GM21367 (cell line): ENCODE measurements at regions not wholly inside any gene's neighbourhood (a gene's known extent, or its start where the extent isn't known, plus 50 kb on each side); places are given as distances from the start of the nearest gene placed in this dataset.
A peak's percentile ranks its signal among the peaks of the same experiment; 100 is the strongest.

Experiments
- ATAC-seq: cut with Tn5 transposase; IDR thresholded peaks from one replicate; pipeline ENCODE4 v1.9.1; 2021; ENCODE audit not compliant: unreplicated experiment

DNA sequence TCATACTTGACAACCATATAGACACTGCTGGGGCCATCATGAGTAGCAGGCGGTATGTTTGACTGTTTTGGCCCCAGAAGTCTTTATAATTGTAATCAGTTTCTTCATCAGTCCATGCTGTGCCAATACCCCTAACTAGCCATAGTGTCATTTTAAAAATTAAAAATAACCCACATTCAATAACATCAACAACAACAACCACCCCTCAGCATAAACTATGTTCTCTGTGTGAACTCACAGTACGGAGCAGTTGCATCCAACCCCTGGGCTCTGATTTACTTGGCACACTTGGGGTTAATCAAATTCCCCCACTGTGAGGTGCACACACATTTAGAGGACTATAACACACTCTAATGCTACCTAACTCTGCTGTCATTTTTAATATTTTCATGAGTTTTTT lies 553.7 kb downstream of the USP25 start:
- ATAC-seq, result no peak

DNA sequence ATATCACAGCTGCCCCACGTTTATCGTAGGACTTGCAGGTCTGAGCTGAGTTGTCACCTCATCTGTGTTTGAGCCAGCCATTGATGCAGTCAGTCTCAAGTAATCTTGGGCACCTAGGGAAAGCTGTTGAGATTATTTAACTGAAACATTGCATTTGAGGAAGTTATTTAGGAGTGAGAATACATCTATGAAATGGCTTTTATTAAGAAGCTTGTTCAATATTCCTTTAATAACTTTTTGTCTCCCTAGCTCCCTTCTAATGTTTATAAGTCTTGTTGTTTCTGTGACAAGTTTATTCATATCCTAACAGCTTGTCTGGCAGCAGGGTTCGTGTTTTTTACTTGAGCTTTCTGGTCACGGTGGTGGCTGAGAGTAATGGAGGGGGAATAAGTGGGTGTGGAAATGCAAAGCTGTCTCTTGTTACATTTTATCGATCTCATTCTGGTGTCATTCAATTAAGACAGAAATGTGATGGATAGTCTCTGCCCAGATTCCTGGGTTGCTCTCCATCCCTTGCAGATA lies 555.9 kb downstream of the USP25 start:
- ATAC-seq, result no peak

DNA sequence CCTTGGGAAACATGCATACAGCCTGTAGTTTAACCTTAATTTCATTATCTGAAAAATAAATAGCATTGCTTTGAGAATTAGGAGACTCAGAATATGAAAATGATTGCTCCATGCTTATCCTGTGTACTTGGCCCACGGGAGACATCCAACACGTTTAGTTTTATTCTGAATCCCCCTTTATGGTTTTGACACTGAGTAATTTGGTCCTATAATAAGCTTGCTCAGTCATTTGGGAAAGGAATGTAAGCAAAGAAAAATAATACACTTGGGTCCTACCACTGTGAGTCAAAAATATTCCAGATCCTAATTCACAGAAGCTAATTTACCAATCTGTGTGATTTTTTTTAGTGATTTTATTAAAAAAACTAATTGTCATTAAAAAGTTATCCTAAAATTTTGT lies 557.3 kb downstream of the USP25 start:
- ATAC-seq, result no peak

DNA sequence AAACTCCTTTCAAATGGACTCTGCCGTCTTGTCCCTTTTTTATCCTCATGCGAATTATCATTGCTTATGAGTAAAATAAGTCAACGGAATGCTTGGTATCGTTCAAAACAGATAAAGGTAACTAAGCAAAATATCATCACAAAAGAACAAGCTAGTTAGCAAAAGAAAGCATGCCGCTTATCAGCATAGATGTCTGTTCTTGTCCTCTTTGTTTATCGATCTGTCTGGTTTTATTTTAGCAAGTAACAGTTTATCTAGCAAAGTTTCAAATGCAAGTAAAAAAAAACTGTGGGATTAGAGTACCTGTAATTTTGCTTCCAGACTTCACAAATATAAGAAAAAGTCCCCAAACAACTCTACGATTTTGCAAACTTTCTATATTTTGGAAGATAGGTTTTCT lies 561.5 kb downstream of the USP25 start:
- ATAC-seq, result no peak

DNA sequence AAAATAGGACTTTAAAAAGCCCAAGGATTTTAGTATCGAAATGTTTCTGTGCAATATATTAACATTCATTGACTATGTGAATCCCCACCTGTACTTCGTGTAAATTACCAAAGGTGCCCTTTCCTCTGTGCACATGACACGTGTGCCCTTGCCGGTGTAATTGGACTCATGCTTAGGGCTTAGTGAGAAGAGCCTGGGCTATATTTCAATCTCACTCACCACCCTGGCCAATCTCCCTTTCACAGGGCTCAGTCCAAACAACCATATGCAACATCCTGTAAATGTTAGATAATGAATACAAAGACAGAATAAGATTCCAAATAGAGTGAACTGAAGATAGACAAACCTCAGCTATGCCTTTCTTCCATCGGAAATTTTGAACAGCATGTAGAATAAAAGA lies 564.3 kb downstream of the USP25 start:
- ATAC-seq, result no peak

DNA sequence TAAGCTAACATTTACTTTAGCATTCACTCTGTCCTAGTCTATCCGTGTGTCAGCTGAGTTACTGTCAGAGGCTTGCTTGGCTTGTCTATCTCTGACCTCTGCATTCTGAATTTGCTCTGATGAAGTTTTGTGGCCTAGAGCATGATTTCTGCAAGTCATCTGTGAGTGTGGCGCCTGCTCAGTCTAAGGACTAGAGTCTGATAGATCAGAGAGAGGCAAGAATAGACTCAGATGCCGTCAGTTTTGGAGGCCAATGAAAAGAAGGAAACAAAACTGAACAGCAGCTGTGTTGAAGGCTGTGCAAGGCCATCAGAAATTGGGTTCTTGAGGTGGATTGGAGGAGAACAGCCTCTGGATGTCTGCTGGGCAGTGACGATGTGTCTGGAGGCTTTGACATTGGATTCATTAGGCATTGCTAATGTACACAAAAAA lies 573.1 kb downstream of the USP25 start:
- ATAC-seq, result no peak

DNA sequence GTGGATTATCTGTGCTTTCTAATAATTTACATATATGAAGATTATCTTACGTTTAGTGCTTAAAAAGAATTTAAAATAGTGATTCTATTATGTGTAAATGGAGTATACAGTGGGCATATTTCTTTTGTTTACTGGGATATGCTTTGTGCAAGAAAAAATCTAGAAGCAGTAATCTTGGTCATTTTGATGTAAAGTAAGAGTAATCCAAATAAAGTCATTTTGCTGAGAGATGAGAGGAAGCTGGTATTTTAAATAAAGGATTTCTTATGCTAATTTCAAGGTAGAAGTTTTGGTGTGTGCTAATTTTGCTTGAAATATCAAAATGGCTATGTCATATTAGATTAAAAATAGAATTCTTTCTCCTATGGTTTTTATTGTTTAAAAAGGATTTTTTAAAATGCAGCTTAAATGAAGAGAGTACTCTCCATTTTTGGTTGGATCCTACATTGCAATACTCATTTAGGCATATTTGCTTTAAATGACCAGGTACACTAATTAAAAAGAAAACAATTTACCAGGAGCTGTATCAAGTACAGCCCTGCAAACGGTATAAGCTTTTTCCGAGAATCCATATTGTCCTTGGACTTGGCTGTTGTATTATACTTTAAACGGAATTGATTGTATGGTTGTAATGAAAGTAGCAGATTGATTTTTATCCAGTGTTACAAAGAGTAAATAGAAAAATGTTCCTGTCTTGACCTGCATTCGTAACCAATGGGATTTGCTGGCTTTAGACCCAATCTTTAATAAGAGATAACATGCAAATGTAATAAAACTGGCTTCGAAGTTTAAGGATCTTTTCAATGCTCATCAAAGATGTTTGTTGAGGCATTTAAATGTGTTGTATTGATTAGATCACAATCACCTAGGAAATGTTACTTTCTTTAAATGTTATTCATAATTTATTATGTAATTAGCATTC lies 574.7 kb downstream of the USP25 start:
- no peak for ATAC-seq

DNA sequence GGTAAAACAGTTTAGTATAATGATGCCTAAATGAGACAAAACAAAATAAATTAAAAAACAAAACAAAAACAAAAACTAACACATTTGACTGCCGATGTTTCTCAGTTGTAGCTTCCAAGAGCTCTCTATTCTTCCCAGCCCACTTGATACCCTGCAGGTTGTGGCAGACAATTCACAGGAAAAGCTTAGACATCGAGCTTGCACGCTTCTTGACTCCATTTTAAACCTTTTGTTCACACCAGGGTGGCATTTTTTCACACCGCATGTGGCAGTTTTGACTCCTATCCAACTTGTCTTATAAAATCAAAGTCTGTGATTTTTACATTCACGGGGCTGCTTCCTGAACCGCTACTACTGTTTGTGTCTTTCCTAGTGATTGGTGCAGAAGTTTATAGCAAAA lies 575.9 kb downstream of the USP25 start:
- ATAC-seq, result no peak

DNA sequence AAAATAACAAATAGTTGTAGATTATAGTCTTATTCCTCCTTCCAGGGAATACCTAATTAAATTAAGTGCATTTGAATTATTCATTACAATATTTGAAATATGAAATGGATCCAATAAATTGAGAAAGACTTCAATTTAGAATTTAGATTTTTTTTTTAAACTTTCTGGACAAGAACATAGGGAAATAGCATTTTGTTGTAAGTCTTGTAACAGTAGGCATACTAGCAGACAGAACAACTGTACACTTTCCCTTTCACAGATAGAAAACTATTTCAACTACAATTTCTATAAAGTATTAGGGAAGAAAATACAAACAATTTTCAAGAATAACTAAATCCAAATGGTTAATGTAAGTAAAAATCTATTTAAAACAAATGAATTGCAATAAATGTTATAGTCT lies 577.5 kb downstream of the USP25 start:
- no peak for ATAC-seq

DNA sequence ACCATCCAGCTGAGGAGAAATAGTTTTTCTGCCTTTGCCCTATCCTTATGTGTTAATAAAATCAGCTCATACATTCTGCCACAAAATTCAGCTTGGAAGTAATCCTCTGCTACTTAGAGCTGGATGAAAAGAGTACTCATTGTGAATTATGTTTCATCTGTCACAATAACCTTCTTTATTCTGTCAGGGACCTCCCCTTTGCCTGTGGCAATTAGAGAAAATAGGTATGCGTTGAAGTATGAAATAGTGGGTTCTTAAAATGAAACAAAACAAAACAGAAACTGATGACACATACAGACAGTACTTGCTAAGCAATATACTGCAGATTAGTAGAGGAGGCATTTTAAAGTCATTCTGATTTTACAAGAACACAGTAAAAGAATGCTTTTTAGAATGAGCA lies 578.5 kb downstream of the USP25 start:
- ATAC-seq, result no peak

DNA sequence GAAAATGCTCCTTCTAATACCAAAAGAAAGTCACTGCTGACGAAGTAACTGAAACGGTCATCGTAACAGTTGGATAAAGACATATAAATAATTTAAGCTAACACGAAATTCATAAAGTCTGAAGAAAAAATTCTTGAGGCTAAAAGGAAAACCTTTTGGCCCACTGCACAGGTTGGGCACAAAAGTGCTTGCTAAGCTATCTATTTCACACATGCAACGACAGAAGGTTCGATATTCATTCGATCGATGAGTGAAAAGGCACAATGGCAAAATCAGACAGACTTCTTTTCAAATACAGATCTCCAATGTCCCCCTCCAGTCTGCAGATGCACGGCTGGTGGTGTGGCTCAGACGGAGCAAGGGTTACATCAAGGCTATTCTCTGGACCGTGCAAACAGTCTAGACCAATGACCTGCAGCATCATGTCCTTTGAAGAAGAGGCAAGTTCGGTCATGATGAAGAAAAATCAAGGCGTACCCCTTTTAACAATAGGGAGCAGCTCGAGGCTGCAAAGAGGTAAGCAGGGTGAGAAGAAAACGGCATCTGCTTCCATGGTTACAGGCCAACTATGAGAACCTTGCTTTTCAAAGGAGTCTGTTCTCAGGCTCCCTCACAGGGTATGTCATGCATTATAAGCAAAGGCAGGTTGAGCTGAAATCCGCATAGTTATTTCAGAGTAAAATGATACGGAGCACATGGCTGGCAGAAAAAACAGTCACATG lies 579.6 kb downstream of the USP25 start:
- no peak for ATAC-seq

DNA sequence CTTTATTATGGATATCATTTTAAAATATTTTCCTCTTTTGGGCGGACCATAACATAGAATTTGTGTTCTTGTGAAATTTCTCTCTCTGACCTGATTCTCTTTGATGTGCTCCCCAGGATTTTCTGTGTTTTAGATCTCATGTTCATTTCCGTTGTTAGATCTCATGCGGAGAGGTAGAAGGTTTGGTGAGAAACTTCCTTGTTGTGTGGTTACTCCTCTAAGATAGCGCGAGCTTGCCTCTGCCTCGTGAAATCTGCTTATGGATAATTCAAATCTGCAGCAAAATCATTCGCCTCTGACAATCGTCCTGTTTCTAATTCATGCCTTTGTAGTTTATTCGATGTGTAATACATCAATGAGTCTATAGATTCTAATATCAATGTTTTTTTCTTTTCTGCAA lies 580.4 kb downstream of the USP25 start:
- no peak for ATAC-seq

DNA sequence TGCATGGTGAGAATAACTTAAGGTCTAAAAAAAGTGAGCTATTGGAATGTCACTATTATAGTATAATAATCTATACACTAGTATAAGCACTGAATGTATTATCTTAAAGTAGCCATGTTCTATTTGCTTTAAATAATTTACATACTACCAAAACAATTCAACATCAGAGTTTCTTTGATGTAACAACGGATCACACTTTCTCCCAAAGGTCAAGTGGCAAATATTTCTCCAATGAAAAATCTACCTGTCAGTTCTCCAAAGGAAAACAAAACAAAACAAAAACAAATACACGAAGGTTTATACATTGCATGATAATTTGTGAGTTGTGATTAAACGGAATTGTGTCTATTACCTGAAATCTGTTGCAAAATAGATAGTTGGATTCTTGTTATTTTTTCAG lies 581.4 kb downstream of the USP25 start:
- ATAC-seq, result no peak

DNA sequence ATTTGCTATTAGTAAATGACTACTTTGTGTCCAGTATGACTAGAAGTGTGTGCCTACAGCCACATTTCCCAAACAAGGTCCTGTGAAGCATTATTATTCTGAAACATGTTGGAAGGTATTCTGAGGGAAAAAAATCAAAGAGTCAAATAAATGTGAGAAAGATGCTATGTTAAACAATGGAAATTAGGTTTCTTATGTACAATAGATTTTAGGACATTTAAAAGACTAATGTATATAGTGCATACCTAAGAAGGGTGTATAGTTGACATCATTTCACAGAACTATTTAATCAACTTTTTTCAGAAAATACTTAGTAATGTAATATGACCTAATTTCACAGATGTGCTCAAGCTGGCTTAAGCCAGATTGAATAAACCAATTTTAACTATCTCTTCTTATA lies 582.5 kb downstream of the USP25 start:
- ATAC-seq, result no peak

DNA sequence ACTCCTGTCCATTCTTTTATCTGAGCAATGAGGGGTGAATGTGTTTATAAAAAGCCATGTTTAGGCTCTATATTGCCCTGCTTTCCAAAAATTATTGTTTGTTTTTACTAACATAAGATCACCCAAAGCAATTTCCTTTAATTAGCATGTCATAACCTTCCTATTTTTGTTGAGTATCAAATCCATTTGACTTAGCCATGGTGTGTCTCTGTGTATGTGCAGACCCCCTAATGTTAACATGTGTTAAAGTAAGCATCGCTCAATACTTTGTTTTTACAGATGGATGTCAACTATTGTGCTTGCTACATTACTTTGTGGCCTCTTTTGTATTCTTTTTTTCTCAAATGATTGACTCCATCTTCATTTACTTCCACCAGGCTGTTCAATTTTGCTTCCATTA lies 585.4 kb downstream of the USP25 start:
- ATAC-seq, result no peak

DNA sequence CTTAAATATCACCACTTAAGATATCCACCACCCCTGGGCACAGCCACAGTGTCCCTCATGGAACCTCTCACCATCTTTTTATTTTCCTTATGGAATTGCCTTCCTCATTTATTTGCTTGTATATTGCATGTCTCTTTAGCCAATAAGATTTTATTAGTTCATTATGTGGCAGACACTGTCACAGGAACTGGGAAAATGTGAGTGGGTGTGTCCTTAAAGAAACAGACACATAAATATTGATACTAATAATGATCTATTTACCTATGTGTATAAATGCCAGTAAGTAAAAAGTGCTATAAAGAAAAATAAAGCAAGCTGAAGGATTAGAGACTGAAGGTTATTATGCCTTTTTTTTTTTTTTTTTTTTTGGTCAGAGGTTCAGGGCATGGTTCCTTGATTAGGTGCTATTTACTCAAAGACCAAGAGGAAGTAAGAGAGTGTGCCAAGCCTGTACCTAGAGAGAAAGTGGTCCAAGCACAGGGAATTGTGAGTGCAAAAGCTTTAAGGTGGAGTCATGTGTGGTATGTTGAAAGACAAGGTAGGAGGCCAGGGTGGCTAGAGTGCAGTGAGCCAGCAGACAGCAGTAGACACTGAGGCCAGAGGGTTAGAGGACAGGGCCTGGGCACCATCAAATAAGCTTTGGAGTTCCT lies 589.0 kb downstream of the USP25 start:
- ATAC-seq, result no peak

DNA sequence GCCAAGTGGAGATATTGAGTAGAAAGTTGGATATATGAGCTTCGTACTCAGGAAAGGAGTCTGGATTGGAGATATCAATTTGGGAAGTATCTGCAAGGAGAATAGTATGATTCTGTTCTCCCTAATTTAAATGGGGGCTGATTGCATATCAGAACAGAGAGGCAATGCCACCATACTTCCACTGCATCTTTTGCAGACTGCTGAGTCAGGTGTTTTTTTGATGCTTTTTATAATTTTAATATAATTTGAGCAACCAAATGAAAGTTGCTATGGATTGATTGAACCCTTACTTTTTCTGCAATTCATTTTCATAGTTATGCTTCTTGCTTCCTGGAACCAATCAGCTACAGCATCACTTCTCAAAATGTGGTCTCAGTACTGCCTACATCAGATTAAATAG lies 590.3 kb downstream of the USP25 start:
- no peak for ATAC-seq

DNA sequence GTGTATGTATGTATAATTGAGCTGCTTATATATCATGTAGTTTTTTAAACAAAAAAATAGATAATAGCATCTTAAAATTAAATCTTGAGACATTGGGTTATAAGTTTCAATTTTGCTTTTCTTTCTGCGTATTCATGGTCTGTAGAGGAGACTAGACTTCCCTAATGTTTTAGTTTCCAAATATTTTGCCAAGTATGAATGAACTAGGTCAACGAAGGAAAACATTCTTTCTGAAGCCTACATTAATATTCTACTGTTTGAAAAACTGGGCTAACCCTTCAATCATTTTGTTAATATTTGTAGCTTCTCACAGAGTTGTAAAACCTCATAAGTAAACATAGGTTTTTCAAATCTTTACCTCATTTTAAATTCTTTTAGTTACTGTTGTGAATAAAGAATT lies 592.7 kb downstream of the USP25 start:
- no peak for ATAC-seq

DNA sequence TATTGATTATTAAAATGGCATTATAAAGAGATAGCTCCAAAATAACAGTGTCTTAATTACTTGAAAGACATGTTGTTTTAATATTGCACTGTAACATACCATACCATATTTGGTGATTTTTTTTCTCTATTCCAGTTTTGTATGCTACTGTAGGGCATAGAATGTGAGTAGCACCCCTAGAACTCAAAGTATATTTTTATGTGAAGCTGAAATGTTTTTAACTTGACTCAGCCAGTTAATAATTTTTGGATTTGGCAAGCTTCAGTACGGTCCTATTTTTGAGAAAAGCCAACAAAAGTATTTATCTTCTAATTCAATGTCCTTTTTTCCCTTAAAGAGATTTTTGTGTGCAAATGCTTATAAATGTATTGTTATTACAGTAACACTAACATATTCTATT lies 593.8 kb downstream of the USP25 start:
- no peak for ATAC-seq

DNA sequence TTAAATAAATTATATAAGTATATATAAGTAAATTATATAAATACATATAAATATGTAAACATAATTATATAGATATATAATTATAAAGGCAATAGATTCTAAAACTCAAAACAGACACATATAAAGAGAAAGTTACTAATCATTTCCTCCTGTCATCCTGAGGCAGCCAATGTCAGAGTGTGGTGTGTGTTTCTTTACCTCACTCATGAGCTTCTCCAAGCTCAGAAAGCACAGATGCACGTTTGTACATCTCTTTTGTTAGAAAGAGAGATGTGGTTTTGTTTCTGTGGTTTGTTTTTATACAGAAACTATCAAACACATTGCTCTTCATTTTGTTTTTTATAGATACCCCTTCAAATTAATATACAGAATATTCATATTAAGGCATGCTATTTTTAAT lies 594.8 kb downstream of the USP25 start:
- ATAC-seq, result no peak

DNA sequence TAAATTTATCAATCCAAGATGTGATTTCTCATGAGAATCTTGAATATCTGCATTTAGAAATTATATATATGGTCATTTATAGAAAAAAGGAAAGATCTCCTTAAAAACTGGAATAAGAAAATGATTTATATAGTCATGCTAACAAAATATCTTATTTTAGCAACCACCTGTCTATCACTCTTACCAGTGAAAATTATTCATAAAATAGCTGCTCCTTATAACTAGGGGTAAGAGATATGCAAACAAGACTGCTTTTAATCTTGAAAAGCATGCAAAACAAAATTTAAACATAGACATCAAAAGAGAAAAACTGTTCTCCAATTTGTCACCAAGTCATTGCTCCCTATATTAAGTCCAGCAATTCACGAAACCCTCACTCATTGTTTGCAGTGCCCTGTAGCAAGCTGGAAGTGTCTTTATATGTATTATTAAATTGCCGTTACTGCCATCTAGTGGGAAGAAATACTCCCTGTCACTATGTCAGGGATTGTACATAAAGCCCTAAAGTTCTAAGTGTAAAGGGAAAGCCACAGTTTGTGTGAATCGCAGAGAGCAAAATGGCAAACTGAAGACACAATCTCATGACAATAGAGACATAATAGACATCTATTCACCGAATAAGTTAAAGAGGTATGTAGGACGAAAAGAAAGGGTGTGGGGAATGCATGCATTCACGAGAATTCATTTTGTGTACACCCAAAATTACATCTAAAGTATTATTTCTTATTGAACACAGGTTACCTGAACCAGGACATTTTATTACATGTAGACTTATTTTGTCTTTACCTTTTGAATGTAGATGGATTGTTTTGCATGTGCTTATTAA lies 600.5 kb downstream of the USP25 start:
- peak; percentile 89 for ATAC-seq
